Kasumi-1 (cell line): ENCODE measurements at regions not wholly inside any gene's neighbourhood (a gene's known extent, or its start where the extent isn't known, plus 50 kb on each side); places are given as distances from the start of the nearest gene placed in this dataset.

Experiments
- DNase-seq, 2 experiments: peaks; one replicate each; lab custom pipeline; 2025; lab: John Stamatoyannopoulos, UW

GRCh38 chr5:155839251-155840037 lies 487.5 kb upstream of the SGCD start:
- DNase-seq: no peak

- DNase-seq: no peak
Measured at GRCh38 chr5:155844542-155844941, 482.4 kb upstream of the SGCD start.

GRCh38 chr5:155850370-155850769 lies 476.6 kb upstream of the SGCD start:
- no peak for DNase-seq

- no peak for DNase-seq
Measured at GRCh38 chr5:155866971-155867370, 460.0 kb upstream of the SGCD start.

GRCh38 chr5:155867522-155868088 lies 459.4 kb upstream of the SGCD start:
- no peak for DNase-seq

GRCh38 chr5:155870636-155871035 lies 456.3 kb upstream of the SGCD start:
- no peak for DNase-seq

- DNase-seq: no peak
Measured at GRCh38 chr5:155871623-155872022, 455.3 kb upstream of the SGCD start.

- DNase-seq: no peak
Measured at GRCh38 chr5:155872629-155873220, 454.2 kb upstream of the SGCD start.

GRCh38 chr5:155878991-155879575 lies 447.9 kb upstream of the SGCD start:
- no peak for DNase-seq

GRCh38 chr5:155884041-155884440 lies 442.9 kb upstream of the SGCD start:
- DNase-seq: no peak

GRCh38 chr5:155885199-155885598 lies 441.8 kb upstream of the SGCD start:
- DNase-seq: no peak

GRCh38 chr5:155886311-155887031 lies 440.5 kb upstream of the SGCD start:
- DNase-seq: no peak

GRCh38 chr5:155895484-155895883 lies 431.5 kb upstream of the SGCD start:
- no peak for DNase-seq

- DNase-seq: no peak
Measured at GRCh38 chr5:155897761-155898160, 429.2 kb upstream of the SGCD start.

GRCh38 chr5:155898284-155898683 lies 428.7 kb upstream of the SGCD start:
- no peak for DNase-seq

GRCh38 chr5:155903791-155904190 lies 423.2 kb upstream of the SGCD start:
- no peak for DNase-seq

GRCh38 chr5:155905364-155905763 lies 421.6 kb upstream of the SGCD start:
- no peak for DNase-seq

GRCh38 chr5:155906046-155906445 lies 420.9 kb upstream of the SGCD start:
- no peak for DNase-seq

GRCh38 chr5:155908543-155908942 lies 418.4 kb upstream of the SGCD start:
- DNase-seq: no peak

- DNase-seq: no peak
Measured at GRCh38 chr5:155912291-155912690, 414.7 kb upstream of the SGCD start.

GRCh38 chr5:155914766-155915165 lies 412.2 kb upstream of the SGCD start:
- DNase-seq: no peak

GRCh38 chr5:155915601-155916000 lies 411.4 kb upstream of the SGCD start:
- no peak for DNase-seq
